ENCODE measurements at regions not wholly inside any gene's neighbourhood (a gene's known extent, or its start where the extent isn't known, plus 50 kb on each side); places are given as distances from the start of the nearest gene placed in this dataset.

GRCh38 chr12:61384511-61384910 is 875.7 kb upstream of the USP15 start:
- 80% methylated on average over 1 of the region's 1 CpG for WGBS (ENCODE audit: insufficient coverage)
- Mint-ChIP-seq H3K9me3 (peaks cover 2 to 31% (median 11%) of the 10 kb centered on the region in 7 donors), H3K4me3 (no peak overlapping the region), H3K27ac (no peak overlapping the region), H3K4me1 (no peaks in the 10 kb centered on the region), H3K36me3 (no peaks in the 10 kb centered on the region), H3K27me3 (ENCODE audit: low read depth in 3 of 3) (no peaks in the 10 kb centered on the region)
- DNase-seq: no peak
- no peak overlapping the region for H3K9ac ChIP-seq (ENCODE audit: insufficient read depth, low read length, poor library complexity, severe bottlenecking)
- no peaks in the 10 kb centered on the region for H3K79me2 ChIP-seq (ENCODE audit: insufficient read depth, low read length)
- no peaks in the 10 kb centered on the region for H3K27me3 ChIP-seq (ENCODE audit: control insufficient read depth in 2 of 2, insufficient read depth in 2 of 2, low read length in 2 of 2)
- no peak overlapping the region for H3K4me3 ChIP-seq (replicated peaks in 1 of 3; ENCODE audit: low read depth in 2 of 3, low read length in 3 of 3)
- H3K9me3 ChIP-seq (replicated peaks in 1 of 2; ENCODE audit: control insufficient read depth in 1 of 2, insufficient read depth in 1 of 2, low read length in 2 of 2): peaks cover 6 to 32% of the 10 kb centered on the region in 2 donors
- no peaks in the 10 kb centered on the region for H4K20me1 ChIP-seq (ENCODE audit: insufficient read depth, low read length)
- H3K36me3 ChIP-seq (replicated peaks in 1 of 2; ENCODE audit: control insufficient read depth in 1 of 2, insufficient read depth in 2 of 2, low read length in 2 of 2): no peaks in the 10 kb centered on the region
- no peak for TF ChIP-seq CTCF (IDR thresholded peaks at IDR 0.05)
- no peak overlapping the region for H2AFZ ChIP-seq (ENCODE audit: insufficient read depth, low read depth, low read length, poor library complexity, severe bottlenecking)
- H3K27ac ChIP-seq (ENCODE audit: low read depth in 1 of 2, low read length in 2 of 2): no peak overlapping the region
- intact Hi-C loops (cut with micrococcal nuclease): no loop called here
- H3K4me1 ChIP-seq (ENCODE audit: control insufficient read depth in 1 of 2, insufficient read depth in 2 of 2, low read length in 2 of 2): no peaks in the 10 kb centered on the region
- H3K4me2 ChIP-seq (replicated peaks; ENCODE audit: extremely low read depth, low read length, poor library complexity, severe bottlenecking): no peak overlapping the region

- H3K4me2 ChIP-seq (replicated peaks; ENCODE audit: extremely low read depth, low read length, poor library complexity, severe bottlenecking): no peak overlapping the region
- H3K79me2 ChIP-seq (ENCODE audit: insufficient read depth, low read length): no peaks in the 10 kb centered on the region
- Mint-ChIP-seq H3K36me3 (no peaks in the 10 kb centered on the region), H3K27ac (no peak overlapping the region), H3K4me3 (no peak overlapping the region), H3K4me1 (no peaks in the 10 kb centered on the region), H3K9me3 (peaks cover 7 to 35% (median 14%) of the 10 kb centered on the region in 7 donors), H3K27me3 (ENCODE audit: low read depth in 3 of 3) (no peaks in the 10 kb centered on the region)
- no peak overlapping the region for H2AFZ ChIP-seq (ENCODE audit: insufficient read depth, low read depth, low read length, poor library complexity, severe bottlenecking)
- no peaks in the 10 kb centered on the region for H3K4me1 ChIP-seq (ENCODE audit: control insufficient read depth in 1 of 2, insufficient read depth in 2 of 2, low read length in 2 of 2)
- H3K9me3 ChIP-seq (replicated peaks in 1 of 2; ENCODE audit: control insufficient read depth in 1 of 2, insufficient read depth in 1 of 2, low read length in 2 of 2): peaks cover 6 to 41% of the 10 kb centered on the region in 2 donors
- intact Hi-C loops (cut with micrococcal nuclease): no loop called here
- H3K4me3 ChIP-seq (replicated peaks in 1 of 3; ENCODE audit: low read depth in 2 of 3, low read length in 3 of 3): no peak overlapping the region
- DNase-seq: no peak
- no peaks in the 10 kb centered on the region for H3K27me3 ChIP-seq (ENCODE audit: control insufficient read depth in 2 of 2, insufficient read depth in 2 of 2, low read length in 2 of 2)
- H3K9ac ChIP-seq (ENCODE audit: insufficient read depth, low read length, poor library complexity, severe bottlenecking): no peak overlapping the region
- TF ChIP-seq CTCF (IDR thresholded peaks at IDR 0.05): no peak
- H4K20me1 ChIP-seq (ENCODE audit: insufficient read depth, low read length): no peaks in the 10 kb centered on the region
- no peaks in the 10 kb centered on the region for H3K36me3 ChIP-seq (replicated peaks in 1 of 2; ENCODE audit: control insufficient read depth in 1 of 2, insufficient read depth in 2 of 2, low read length in 2 of 2)
- H3K27ac ChIP-seq (ENCODE audit: low read depth in 1 of 2, low read length in 2 of 2): no peak overlapping the region
Observed at GRCh38 chr12:61385771-61386170, 874.4 kb upstream of the USP15 start.

Data from CD14-positive monocyte (primary cell).